ENCODE measurements at regions not wholly inside any gene's neighbourhood (a gene's known extent, or its start where the extent isn't known, plus 50 kb on each side); places are given as distances from the start of the nearest gene placed in this dataset.

DNA sequence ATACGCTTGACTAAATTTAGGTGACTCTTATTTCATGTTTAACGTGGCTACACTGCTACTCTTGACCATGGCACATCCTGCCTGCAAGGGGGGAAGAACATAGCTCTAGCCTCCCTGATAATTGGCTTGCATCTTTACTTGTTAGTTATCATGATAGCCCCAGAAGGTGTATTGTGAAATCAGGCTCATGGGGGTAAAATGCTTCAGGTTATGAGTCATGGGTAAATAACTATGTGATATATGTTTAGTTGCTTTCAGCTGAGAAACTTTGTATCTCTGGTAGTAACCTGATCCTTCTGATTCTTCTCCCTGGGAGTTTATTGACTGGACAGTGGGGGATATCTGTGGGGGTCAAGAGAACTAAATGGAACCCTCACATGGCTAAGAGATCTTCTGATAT is 660.8 kb upstream of the UBE2E2 start:
- TF ChIP-seq, protein P1, sequence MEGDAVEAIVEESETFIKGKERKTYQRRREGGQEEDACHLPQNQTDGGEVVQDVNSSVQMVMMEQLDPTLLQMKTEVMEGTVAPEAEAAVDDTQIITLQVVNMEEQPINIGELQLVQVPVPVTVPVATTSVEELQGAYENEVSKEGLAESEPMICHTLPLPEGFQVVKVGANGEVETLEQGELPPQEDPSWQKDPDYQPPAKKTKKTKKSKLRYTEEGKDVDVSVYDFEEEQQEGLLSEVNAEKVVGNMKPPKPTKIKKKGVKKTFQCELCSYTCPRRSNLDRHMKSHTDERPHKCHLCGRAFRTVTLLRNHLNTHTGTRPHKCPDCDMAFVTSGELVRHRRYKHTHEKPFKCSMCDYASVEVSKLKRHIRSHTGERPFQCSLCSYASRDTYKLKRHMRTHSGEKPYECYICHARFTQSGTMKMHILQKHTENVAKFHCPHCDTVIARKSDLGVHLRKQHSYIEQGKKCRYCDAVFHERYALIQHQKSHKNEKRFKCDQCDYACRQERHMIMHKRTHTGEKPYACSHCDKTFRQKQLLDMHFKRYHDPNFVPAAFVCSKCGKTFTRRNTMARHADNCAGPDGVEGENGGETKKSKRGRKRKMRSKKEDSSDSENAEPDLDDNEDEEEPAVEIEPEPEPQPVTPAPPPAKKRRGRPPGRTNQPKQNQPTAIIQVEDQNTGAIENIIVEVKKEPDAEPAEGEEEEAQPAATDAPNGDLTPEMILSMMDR (IDR thresholded peaks at IDR 0.05; ENCODE audit: unreplicated experiment), result no peak
- no peaks in the 10 kb centered on the region for H3K27me3 Mint-ChIP-seq (ENCODE audit: insufficient read depth, unreplicated experiment)
- ChIA-PET CTCF (no interaction called here), POLR2A (interaction anchor here (1.1 kb wide), 1 partner anchor 11 kb away, joined by 3 read pairs; no protein-coding TSS in a partner anchor)
- no peaks in the 10 kb centered on the region for H3K9me3 Mint-ChIP-seq (ENCODE audit: unreplicated experiment)
- no peaks in the 10 kb centered on the region for H3K36me3 Mint-ChIP-seq (ENCODE audit: insufficient read depth, unreplicated experiment)
- H3K27ac Mint-ChIP-seq (ENCODE audit: low read depth, unreplicated experiment), result no peak overlapping the region
- BruUV-seq (replicated peaks), result no TSS peak
- intact Hi-C loops (cut with micrococcal nuclease), result no loop called here
- peak; percentile 58 for DNase-seq (ENCODE audit: unreplicated experiment)
- no peak overlapping the region for H3K4me3 Mint-ChIP-seq (ENCODE audit: unreplicated experiment)
- no peaks in the 10 kb centered on the region for H3K4me1 Mint-ChIP-seq (ENCODE audit: insufficient read depth, unreplicated experiment)

DNA sequence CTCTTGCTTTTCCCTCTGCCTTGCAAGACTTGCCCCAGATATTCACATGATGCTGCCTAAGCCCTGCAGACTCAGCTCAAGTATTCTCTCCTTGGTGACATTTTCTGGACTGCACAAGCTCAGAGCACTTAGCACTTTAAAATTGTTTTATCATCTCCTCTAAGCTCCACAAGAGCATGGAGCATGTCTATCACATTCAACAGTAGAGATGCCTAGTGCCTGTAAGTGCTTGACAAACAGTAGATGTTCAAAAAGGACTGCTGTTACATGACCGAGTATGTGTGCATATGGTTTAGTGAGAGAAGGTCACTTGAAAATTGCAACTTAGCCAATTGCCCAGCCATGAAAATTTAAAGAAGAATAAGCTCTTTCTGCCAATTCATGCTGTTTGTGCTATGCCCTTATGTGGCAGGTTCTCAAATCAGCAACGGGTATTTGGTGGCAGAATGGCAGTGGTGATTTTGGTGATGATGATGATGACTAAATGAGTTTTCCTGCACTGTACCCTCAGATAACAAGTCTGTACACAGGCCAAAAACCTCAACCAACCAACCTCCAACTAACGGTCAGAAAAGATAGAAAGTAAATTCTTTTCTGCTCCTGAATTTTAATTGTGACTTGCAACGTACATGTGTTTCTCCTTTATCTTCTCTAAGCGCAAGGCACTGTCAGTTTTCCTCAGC is 647.2 kb upstream of the UBE2E2 start:
- CTCF ChIA-PET, result interaction anchor here (0.6 to 1.1 kb wide), 4 partner anchors 124 to 380 kb away, joined by 3 to 4 read pairs (median 3); no protein-coding TSS in a partner anchor
- TF ChIP-seq, protein P1 (IDR thresholded peaks at IDR 0.05; ENCODE audit: unreplicated experiment), result no peak
- Mint-ChIP-seq H3K36me3 (ENCODE audit: insufficient read depth, unreplicated experiment) (no peaks in the 10 kb centered on the region), H3K4me1 (ENCODE audit: insufficient read depth, unreplicated experiment) (no peaks in the 10 kb centered on the region), H3K4me3 (ENCODE audit: unreplicated experiment) (no peak overlapping the region), H3K9me3 (ENCODE audit: unreplicated experiment) (no peaks in the 10 kb centered on the region), H3K27me3 (ENCODE audit: insufficient read depth, unreplicated experiment) (no peaks in the 10 kb centered on the region), H3K27ac (ENCODE audit: low read depth, unreplicated experiment) (no peak overlapping the region)
- intact Hi-C loops (cut with micrococcal nuclease), result no loop called here
- no peak for DNase-seq (ENCODE audit: unreplicated experiment)
- POLR2A ChIA-PET, result interaction anchor here (0.5 kb wide), 1 partner anchor 381 kb away, joined by 4 read pairs; no protein-coding TSS in a partner anchor
- BruUV-seq (replicated peaks), result no TSS peak

DNA sequence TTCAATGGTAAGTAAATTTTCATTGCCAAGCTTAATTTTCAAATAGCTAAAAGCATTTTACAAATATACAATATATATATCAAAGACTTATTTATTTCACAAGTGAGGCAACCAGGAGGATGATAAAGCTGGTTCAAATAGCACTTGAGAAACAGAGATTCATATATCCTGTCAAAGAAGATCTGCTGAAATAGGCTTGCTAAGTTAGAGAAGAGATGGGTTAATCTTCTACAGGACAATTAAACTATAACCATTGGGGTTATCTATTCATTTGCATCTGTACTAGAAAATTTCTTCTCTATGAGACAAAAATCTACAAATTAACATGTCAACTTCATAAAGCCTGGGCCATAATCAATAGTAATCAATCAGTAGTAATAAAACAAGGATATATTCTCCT is 637.7 kb upstream of the UBE2E2 start:
- TF ChIP-seq, protein P1 (IDR thresholded peaks at IDR 0.05; ENCODE audit: unreplicated experiment), result no peak
- H3K9me3 Mint-ChIP-seq (ENCODE audit: unreplicated experiment), result no peaks in the 10 kb centered on the region
- no peaks in the 10 kb centered on the region for H3K27me3 Mint-ChIP-seq (ENCODE audit: insufficient read depth, unreplicated experiment)
- no TSS peak for BruUV-seq (replicated peaks)
- no peak overlapping the region for H3K27ac Mint-ChIP-seq (ENCODE audit: low read depth, unreplicated experiment)
- H3K36me3 Mint-ChIP-seq (ENCODE audit: insufficient read depth, unreplicated experiment), result no peaks in the 10 kb centered on the region
- ChIA-PET CTCF (interaction anchor here (0.7 to 6.2 kb wide), 7 partner anchors 17 to 393 kb away, joined by 3 to 56 read pairs (median 6); no protein-coding TSS in a partner anchor), POLR2A (interaction anchor here (0.7 kb wide), 1 partner anchor 905 kb away, joined by 3 read pairs; no protein-coding TSS in a partner anchor)
- intact Hi-C loops (cut with micrococcal nuclease), result loop anchor here (2.0 kb wide), 1 partner anchor 395 kb away; no protein-coding TSS in a partner anchor
- no peak for DNase-seq (ENCODE audit: unreplicated experiment)
- H3K4me3 Mint-ChIP-seq (ENCODE audit: unreplicated experiment), result no peak overlapping the region
- H3K4me1 Mint-ChIP-seq (ENCODE audit: insufficient read depth, unreplicated experiment), result peaks cover 5% of the 10 kb centered on the region

DNA sequence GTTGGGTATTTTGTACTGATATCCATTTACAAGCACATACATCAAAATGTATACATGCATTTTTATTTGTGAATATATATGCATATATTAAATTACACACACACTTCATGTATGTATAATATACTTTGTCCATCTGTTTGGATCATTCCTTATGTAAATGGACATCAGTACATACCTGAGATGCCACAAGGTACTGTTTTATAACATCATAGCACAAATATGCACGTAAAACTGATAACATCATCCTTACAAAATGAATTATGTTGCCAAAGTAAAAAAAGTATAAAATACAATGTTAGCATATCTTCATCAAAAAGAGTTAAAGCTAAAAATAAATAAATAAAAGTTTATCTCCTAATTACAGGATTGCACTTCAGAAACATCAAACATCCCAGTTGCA is 634.8 kb upstream of the UBE2E2 start:
- no peaks in the 10 kb centered on the region for H3K9me3 Mint-ChIP-seq (ENCODE audit: unreplicated experiment)
- H3K36me3 Mint-ChIP-seq (ENCODE audit: insufficient read depth, unreplicated experiment), result no peaks in the 10 kb centered on the region
- no peak overlapping the region for H3K27ac Mint-ChIP-seq (ENCODE audit: low read depth, unreplicated experiment)
- ChIA-PET CTCF (interaction anchor here (0.7 kb wide), 1 partner anchor 714 kb away, joined by 3 read pairs; no protein-coding TSS in a partner anchor), POLR2A (no interaction called here)
- TF ChIP-seq, protein P1 (IDR thresholded peaks at IDR 0.05; ENCODE audit: unreplicated experiment), result no peak
- H3K4me3 Mint-ChIP-seq (ENCODE audit: unreplicated experiment), result no peak overlapping the region
- no peaks in the 10 kb centered on the region for H3K27me3 Mint-ChIP-seq (ENCODE audit: insufficient read depth, unreplicated experiment)
- peaks cover 5% of the 10 kb centered on the region for H3K4me1 Mint-ChIP-seq (ENCODE audit: insufficient read depth, unreplicated experiment)
- intact Hi-C loops (cut with micrococcal nuclease), result no loop called here
- DNase-seq (ENCODE audit: unreplicated experiment), result no peak
- BruUV-seq (replicated peaks), result no TSS peak

Data from MCF 10A (cell line).